B cell (primary cell): ENCODE measurements at regions not wholly inside any gene's neighbourhood (a gene's known extent, or its start where the extent isn't known, plus 50 kb on each side); places are given as distances from the start of the nearest gene placed in this dataset.

Source experiments
- ATAC-seq: fragments of 200-7000 bp; cut with Tn5 transposase; one replicate; pipeline ENCODE4 v1.10.0; 2021; ENCODE audit warnings: low read depth, mild to moderate bottlenecking, moderate number of reproducible peaks, moderate library complexity
- CTCF ChIA-PET: fragments of 350-600 bp; sonication (Branson Sonifier 250); formaldehyde crosslinking; loops from one replicate; lab custom pipeline; 2021; ENCODE audit warnings: antibody characterized with exemption, inconsistent platforms; lab: Charles Lee
- POLR2A ChIA-PET: fragments of 350-600 bp; sonication (Branson Sonifier 250); formaldehyde crosslinking; loops from one replicate; lab custom pipeline; 2021; ENCODE audit warnings: antibody characterized with exemption; lab: Charles Lee
- DNase-seq: peaks from one replicate; pipeline ENCODE4 v3.0.0; 2013
- H2AFZ ChIP-seq: 2 replicates; pipeline ENCODE4 v1.6.1; 2012; ENCODE audit warnings: mild to moderate bottlenecking, low read depth, low read length; ENCODE audit not compliant: insufficient read depth, poor library complexity, severe bottlenecking
- H3K27ac ChIP-seq, 2 donors: 1 replicate in 1 of 2; 2 replicates in 1 of 2; pipeline ENCODE4 v1.5.1; 2012 to 2013; ENCODE audit warnings: low read length in 2 of 2, mild to moderate bottlenecking in 2 of 2, moderate library complexity in 1 of 2
- H3K27me3 ChIP-seq, 4 experiments: fragments of 200-600 bp in 1 of 4; sonication (generic) in 1 of 4; replicated peaks in 1 of 4; 1 replicate in 2 of 4; 2 replicates in 2 of 4; pipeline versions ENCODE4 v1.6.1 to v1.7.0; 2013 to 2016; ENCODE audit warnings: low read length in 3 of 4, mild to moderate bottlenecking in 2 of 4, mixed read lengths in 1 of 4, moderate library complexity in 1 of 4; ENCODE audit not compliant: insufficient read depth in 4 of 4, control insufficient read depth in 3 of 4; ENCODE audit errors: control extremely low read depth in 1 of 4
- H3K36me3 ChIP-seq, 2 experiments: replicated peaks in 1 of 2; 1 replicate in 1 of 2; 2 replicates in 1 of 2; pipeline versions ENCODE4 v1.6.1 to v1.7.1; 2013; ENCODE audit warnings: low read length in 1 of 2; ENCODE audit not compliant: insufficient read depth in 2 of 2, control insufficient read depth in 1 of 2; ENCODE audit errors: control extremely low read depth in 1 of 2, extremely low read depth in 1 of 2
- H3K4me1 ChIP-seq, 2 donors: fragments of 200-600 bp in 1 of 2; sonication (generic) in 1 of 2; 1 replicate in 1 of 2; 2 replicates in 1 of 2; pipeline versions ENCODE4 v1.5.1 to v1.6.1; 2013 to 2017; ENCODE audit warnings: low read length in 2 of 2; ENCODE audit not compliant: control insufficient read depth in 2 of 2, insufficient read depth in 2 of 2
- H3K4me2 ChIP-seq: replicated peaks from 2 replicates; pipeline ENCODE3; 2012; ENCODE audit warnings: mild to moderate bottlenecking, low read depth, low read length; ENCODE audit not compliant: poor library complexity, severe bottlenecking
- H3K4me3 ChIP-seq, 5 experiments: fragments of 200-600 bp in 1 of 5; sonication (generic) in 1 of 5; 1 replicate in 3 of 5; 2 replicates in 2 of 5; pipeline versions ENCODE4 v1.5.1 to v1.7.0; 2011 to 2016; ENCODE audit warnings: low read length in 4 of 5, mild to moderate bottlenecking in 4 of 5, low read depth in 2 of 5, control low read depth in 1 of 5, moderate library complexity in 1 of 5; ENCODE audit not compliant: insufficient read depth in 1 of 5; ENCODE audit errors: control extremely low read depth in 1 of 5, extremely low read depth in 1 of 5
- H3K79me2 ChIP-seq: fragments of 200-600 bp; sonication (generic); one replicate; pipeline ENCODE4 v1.6.0; 2016; ENCODE audit warnings: low read length; ENCODE audit not compliant: control insufficient read depth, insufficient read depth
- H3K9ac ChIP-seq: fragments of 200-600 bp; sonication (generic); 2 replicates; pipeline ENCODE4 v1.6.1; 2017; ENCODE audit warnings: mild to moderate bottlenecking, low read length, moderate library complexity
- H3K9me3 ChIP-seq, 3 donors: one replicate each; pipeline versions ENCODE4 v1.6.1 to v1.7.1; 2013; ENCODE audit warnings: low read length in 2 of 3; ENCODE audit not compliant: control insufficient read depth in 2 of 3, insufficient read depth in 1 of 3; ENCODE audit errors: control extremely low read depth in 1 of 3
- H4K20me1 ChIP-seq: 2 replicates; pipeline ENCODE4 v1.6.0; 2012; ENCODE audit warnings: mild to moderate bottlenecking, low read length; ENCODE audit not compliant: insufficient read depth, control insufficient read depth, poor library complexity, severe bottlenecking
- H3K27ac Mint-ChIP-seq: one replicate; pipeline ENCODE4 v1.8.0; 2021; ENCODE audit warnings: mixed read lengths
- H3K27me3 Mint-ChIP-seq: one replicate; pipeline ENCODE4 v1.8.0; 2021; ENCODE audit warnings: mixed read lengths
- H3K4me1 Mint-ChIP-seq: one replicate; pipeline ENCODE4 v1.8.0; 2021; ENCODE audit warnings: mixed read lengths
- H3K4me3 Mint-ChIP-seq: one replicate; pipeline ENCODE4 v1.8.0; 2021; ENCODE audit warnings: mixed read lengths
- H3K9me3 Mint-ChIP-seq: one replicate; pipeline ENCODE4 v1.8.0; 2022; ENCODE audit warnings: mixed read lengths; ENCODE audit not compliant: insufficient read depth
- EZH2 ChIP-seq: IDR thresholded peaks from 2 replicates; pipeline ENCODE4 v1.6.1; 2012; ENCODE audit warnings: borderline replicate concordance, low read depth, mild to moderate bottlenecking, moderate library complexity, low read length; ENCODE audit not compliant: insufficient read depth, poor library complexity, severe bottlenecking
- WGBS: methylation state at CpG from one replicate; pipeline ENCODE4 v1.1.5; 2013; ENCODE audit warnings: missing lambda C conversion rate; ENCODE audit not compliant: insufficient coverage; 5-methylcytosine and 5-hydroxymethylcytosine counted together
- intact Hi-C: fragments of 100-400 bp; cut with micrococcal nuclease; formaldehyde crosslinking; loops from one replicate; pipeline ENCODE4 v1.10.0; 2022
- TF ChIP-seq, protein P1 (sequence below): fragments of 200-600 bp; IDR thresholded peaks from one replicate; pipeline ENCODE4 v1.8.0; 2022; ENCODE audit warnings: antibody characterized with exemption, mild to moderate bottlenecking

DNA sequence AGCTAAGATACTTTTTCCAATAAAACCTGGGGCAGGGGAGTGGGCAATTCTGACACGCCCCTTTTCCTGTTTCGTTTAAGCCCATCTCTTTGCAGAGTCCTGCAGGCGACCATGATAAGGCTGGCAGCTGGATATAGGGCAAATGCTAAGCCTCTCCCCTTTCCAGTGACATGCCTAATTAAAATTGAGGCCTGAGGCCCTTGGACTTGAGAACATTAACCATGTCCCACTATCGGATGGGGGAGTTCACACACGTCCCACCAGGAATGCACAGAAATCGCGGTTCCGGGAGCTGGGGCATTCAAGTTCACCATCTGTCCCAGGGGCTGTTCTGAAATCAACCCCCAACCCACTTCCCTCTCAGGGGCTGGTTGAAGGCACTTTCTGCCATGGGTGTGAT, 109.2 kb upstream of the FOXF1 start:
- Histone ChIP-seq H3K4me3 (no peak overlapping the region), H3K79me2 (no peaks in the 10 kb centered on the region), H3K36me3 (no peaks in the 10 kb centered on the region), H3K27ac (no peak overlapping the region), H3K9me3 (peaks cover 0 to 3% (median 0%) of the 10 kb centered on the region in 3 donors), H4K20me1 (no peaks in the 10 kb centered on the region), H3K4me2 (no peak overlapping the region), H3K4me1 (no peaks in the 10 kb centered on the region), H3K9ac (no peak overlapping the region), H2AFZ (no peak overlapping the region), H3K27me3 (no peaks in the 10 kb centered on the region)
- intact Hi-C loops, result no loop called here
- WGBS, result 67% methylated on average over 3 of the region's 8 CpGs
- no peaks in the 10 kb centered on the region for H3K4me1 Mint-ChIP-seq
- H3K4me3 Mint-ChIP-seq, result no peak overlapping the region
- H3K9me3 Mint-ChIP-seq, result no peaks in the 10 kb centered on the region
- CTCF ChIA-PET, result no interaction called here
- POLR2A ChIA-PET, result no interaction called here
- H3K27me3 Mint-ChIP-seq, result peaks cover 5% of the 10 kb centered on the region
- H3K27ac Mint-ChIP-seq, result no peak overlapping the region
- ATAC-seq (no peak), DNase-seq (no peak)
- TF ChIP-seq, protein P1, sequence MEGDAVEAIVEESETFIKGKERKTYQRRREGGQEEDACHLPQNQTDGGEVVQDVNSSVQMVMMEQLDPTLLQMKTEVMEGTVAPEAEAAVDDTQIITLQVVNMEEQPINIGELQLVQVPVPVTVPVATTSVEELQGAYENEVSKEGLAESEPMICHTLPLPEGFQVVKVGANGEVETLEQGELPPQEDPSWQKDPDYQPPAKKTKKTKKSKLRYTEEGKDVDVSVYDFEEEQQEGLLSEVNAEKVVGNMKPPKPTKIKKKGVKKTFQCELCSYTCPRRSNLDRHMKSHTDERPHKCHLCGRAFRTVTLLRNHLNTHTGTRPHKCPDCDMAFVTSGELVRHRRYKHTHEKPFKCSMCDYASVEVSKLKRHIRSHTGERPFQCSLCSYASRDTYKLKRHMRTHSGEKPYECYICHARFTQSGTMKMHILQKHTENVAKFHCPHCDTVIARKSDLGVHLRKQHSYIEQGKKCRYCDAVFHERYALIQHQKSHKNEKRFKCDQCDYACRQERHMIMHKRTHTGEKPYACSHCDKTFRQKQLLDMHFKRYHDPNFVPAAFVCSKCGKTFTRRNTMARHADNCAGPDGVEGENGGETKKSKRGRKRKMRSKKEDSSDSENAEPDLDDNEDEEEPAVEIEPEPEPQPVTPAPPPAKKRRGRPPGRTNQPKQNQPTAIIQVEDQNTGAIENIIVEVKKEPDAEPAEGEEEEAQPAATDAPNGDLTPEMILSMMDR, result no peak
- TF ChIP-seq EZH2, result no peak

DNA sequence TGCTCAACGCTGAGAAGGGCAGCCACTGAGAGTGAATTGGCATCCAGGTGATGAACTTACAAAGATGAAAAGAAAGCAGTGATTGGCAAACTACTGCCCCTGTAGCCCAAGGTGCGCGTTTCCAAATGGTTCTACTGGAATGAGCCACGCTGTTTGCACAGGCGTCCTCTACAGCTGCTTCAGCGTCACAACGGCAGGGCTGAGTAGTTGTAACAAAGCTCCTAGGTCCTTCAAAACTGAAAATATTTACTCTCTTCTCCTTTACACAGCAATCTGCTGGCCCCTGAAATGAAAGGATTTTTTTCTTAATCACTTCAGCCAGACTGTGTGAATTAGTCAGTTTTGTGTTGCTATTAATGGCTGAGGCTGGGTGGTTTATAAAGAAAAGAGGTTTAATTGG, 107.2 kb upstream of the FOXF1 start:
- Histone ChIP-seq H3K4me1 (no peaks in the 10 kb centered on the region), H3K9ac (no peak overlapping the region), H3K27ac (no peak overlapping the region), H2AFZ (no peak overlapping the region), H3K4me3 (no peak overlapping the region), H4K20me1 (no peaks in the 10 kb centered on the region), H3K79me2 (no peaks in the 10 kb centered on the region), H3K27me3 (no peaks in the 10 kb centered on the region), H3K36me3 (no peaks in the 10 kb centered on the region), H3K4me2 (no peak overlapping the region), H3K9me3 (peaks cover 0 to 3% (median 0%) of the 10 kb centered on the region in 3 donors)
- no peak overlapping the region for H3K4me3 Mint-ChIP-seq
- no peaks in the 10 kb centered on the region for H3K4me1 Mint-ChIP-seq
- ATAC-seq, result no peak
- DNase-seq, result no peak
- ChIA-PET CTCF (no interaction called here), POLR2A (no interaction called here)
- peaks cover 5% of the 10 kb centered on the region for H3K27me3 Mint-ChIP-seq
- WGBS, result 95% methylated on average over 7 of the region's 7 CpGs
- intact Hi-C loops, result no loop called here
- TF ChIP-seq, protein P1, result no peak
- no peak for TF ChIP-seq EZH2
- H3K27ac Mint-ChIP-seq, result no peak overlapping the region
- H3K9me3 Mint-ChIP-seq, result no peaks in the 10 kb centered on the region
